NCI-H345 treated with DMSO at 0.1 percent for 48 hours (cell line): ENCODE measurements at regions not wholly inside any gene's neighbourhood (a gene's known extent, or its start where the extent isn't known, plus 50 kb on each side); places are given as distances from the start of the nearest gene placed in this dataset.
"Not testable (repeated sequence)": the region's sequence is repeated elsewhere in the genome, so short reads cannot be mapped to it uniquely, and the experiment has no call there.

Experiments used
- DNase-seq: peaks from one replicate; lab custom pipeline; 2025; ENCODE audit not compliant: unreplicated experiment; lab: John Stamatoyannopoulos, UW

DNA sequence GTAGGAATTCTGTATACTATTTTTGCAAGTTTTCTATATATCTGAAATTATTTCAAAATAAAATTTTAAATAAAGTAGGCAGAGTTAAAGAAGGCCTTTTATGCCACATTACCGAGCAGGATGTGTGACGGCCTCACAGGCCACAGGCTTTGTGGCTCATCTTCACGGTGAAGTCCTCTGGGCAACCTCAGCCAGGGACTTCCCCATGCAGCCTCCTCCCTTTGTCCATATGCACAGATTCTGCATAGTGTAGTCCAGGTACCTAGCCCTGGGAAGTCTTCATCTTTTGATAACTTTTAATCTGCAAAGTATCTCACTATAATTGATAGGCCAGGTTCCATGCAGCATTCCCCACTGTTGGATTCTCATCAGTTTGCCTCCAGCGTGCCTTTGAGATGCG lies 62.8 kb downstream of the ARHGAP11B start:
- DNase-seq: not testable (repeated sequence)

DNA sequence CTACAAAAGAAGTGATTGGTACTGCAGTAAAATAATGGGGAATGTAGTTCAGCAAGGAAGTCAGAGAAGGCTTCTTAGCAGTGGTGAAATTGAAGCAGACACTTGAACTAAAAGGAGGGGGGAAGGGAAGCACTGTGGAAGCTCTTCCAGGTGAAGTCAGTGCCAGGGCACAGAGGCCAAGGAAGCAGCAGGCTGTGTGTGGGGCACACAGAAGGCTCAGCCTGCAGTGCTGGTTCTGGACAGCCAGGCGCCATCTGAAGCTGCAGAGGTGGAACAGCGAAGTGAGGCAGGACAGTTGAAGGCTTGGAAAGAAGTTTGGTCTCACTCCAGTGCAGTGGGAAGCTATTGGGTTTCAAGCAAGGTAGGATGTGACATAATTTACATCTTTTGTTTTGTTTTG lies 64.2 kb downstream of the ARHGAP11B start:
- DNase-seq: not testable (repeated sequence)

DNA sequence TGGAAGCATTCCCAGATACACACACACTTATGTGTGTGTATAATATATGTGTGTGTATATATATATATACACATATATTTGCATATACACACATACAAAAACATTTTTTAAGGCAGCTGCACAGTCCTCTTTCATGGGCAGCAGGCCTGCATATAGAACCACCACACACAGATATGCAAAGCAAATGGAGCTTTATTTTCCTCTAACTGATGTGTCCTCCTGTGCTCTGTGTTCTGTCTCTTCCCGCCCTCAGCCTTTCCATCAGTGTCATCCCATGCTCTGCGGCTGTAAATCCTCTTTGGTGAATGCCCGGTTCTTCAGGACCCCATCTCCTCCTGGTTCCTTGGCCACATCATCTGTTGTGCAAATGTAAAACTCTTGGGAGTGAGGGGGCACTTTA lies 69.9 kb downstream of the ARHGAP11B start:
- not testable (repeated sequence) for DNase-seq

DNA sequence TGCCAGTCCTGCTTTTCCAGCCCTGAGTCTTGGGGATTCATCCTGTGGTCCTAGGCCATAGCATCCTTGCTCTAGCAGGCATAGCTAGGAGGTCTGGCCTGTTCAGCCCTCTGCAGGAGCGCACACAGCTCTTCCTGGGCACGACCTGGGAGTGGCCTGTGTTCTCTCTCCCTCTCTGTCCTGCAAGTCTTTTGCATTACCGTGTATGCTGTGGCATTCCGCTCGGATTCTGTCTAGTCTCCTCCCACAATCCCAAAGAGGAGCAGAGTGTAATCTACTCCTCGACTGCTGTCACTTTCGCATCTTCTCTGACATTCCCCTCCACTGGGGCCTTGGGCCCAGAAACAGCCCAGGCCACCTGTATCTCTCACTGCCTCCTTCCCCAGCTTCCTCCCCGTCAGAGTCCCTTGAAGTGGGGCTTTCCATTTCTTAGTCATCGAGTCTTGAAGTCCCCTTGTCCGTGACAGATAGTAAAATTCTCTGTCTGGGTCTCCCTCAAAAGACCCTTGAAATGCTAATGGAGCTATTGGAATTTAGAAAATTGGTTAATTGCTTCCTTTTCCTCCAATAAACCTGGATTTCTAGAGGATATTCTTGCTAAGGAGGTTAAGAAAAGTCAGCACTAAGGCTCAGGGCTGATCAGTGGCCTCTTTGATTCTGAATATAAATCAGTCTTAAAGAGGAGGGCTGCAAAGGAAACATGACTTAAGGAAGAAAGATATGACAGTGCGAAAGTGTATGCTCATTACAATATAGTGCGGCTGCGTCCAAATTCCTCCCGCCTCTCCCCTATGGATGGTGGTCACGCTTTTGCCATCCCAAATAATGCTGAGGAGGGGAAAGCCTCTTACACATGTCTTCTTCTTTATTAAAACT lies 70.7 kb downstream of the ARHGAP11B start:
- not testable (repeated sequence) for DNase-seq

DNA sequence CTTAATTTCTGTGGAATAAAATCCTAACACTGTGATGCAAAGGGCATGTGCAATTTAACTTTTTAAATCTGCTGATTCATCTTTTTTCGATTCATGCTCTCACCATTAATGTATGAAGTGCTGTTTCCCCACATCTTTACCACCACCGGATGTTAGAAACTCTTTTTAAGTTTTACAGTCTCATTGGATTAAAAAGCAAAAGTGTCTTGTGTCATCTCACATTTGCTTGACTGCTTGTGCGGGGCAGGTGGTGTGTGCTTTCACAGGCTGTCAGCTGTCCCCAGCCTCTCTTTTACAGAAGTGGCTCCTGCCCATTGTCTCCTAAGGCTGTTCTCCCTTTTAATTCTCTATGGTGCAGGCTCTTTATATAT lies 71.4 kb downstream of the ARHGAP11B start:
- DNase-seq: not testable (repeated sequence)

DNA sequence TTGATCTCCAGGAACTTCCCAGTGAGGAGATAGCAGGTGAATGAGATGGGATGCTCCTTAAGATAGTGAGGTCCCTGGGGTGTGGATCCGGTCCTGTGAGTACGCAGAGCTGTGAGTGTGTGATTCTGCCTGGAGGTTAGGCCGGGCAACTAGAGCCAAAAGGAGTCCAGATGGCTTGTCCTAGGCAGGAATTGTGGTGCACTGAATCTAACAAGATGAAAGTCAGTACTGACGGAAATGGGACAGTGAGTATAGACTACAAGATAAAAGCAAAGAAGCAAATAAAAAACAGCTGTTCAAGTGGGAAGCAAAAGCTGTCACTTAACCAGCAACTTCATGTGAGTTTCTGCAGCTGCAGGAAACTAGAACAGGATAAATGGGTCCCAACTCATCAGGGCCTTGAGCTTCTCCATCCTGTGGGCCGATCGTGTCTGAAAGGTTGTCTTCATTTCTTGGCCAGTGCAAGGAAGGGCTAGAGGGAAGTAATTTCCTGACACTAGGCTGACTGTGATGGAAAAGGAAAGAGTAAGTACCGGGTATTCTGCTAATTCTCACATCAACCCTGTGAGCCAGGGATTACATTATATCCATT lies 74.2 kb downstream of the ARHGAP11B start:
- DNase-seq: not testable (repeated sequence)

DNA sequence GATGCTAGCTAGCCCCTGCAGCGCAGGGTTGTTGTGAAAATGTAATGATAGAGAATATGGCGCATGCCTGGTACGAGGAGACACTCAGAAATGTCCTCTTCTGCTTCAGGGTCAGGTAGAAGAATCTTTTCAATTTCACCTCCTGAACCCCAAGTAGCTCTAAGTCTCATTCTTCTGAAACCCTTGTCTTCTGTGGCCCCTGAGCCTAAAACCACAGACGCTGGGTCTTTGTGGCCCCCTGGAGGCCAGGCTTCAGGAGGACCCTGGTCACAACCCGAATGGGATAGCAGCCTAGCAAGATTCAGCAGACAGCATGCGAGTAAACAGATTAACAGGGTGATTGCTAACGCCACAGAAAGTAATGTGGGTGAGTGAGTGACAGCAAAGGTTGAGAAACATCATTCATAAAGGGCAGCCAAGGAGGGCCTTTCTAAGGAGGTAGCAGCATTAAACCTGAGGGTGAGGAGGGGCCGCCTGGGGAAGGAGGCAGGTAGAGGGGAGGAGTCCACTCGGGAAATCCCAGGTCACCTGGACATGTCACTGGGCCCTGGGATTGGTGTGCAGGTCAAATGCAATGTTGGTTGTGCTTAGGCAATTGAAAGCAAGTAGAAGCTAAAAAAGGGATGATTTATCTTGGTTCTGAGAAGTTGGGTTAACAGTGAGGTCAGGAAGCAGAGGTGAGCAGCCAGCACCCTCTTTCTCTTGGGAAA lies 82.2 kb downstream of the ARHGAP11B start:
- not testable (repeated sequence) for DNase-seq

DNA sequence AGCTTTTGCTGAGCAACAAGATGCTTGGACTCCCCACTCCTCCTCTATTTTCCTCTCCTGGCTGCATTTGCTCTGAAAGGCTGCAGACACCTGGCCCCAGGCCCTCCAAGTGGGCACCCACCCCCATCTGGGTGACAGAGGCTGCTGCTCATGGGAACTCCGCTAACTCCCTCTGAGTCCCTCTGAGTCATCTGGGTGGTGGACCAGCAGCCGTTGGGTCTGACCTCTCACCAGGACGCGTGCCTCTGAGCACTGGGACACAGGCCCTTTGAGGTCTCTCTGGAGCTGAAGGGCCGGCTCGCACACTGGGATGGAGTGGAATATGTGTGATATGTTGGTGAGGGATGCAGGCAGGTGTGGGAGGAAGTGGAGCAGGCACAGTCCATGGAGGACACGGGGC lies 82.9 kb downstream of the ARHGAP11B start:
- DNase-seq: not testable (repeated sequence)

DNA sequence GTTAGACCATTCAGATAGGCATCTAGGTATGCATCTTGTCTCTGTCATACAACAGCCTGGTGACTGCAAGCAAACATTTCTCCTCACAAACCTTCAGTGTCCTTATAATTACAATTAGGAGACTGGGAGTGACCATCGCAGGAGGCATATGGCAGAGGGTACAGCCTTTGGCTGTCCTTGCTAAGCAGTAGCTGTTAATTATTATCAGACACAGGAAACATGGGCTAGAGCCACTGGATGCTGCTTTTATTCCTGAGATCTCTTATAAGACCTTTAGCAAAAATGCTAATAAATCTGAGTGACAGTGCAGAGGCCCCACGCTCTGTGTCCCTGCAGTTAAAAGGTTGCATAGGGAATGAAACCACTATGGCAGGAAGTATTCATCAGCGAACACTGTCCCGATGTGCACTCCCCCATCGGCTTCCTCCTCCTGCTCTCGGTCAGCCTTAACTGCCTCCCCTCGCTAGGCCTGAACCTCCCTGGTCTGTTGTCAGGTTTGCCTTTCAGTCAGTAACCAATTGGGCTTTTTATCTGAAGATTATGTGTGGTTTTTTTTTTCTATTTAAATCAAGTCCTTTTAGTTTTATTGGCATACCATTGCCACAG lies 92.2 kb downstream of the ARHGAP11B start:
- not testable (repeated sequence) for DNase-seq

DNA sequence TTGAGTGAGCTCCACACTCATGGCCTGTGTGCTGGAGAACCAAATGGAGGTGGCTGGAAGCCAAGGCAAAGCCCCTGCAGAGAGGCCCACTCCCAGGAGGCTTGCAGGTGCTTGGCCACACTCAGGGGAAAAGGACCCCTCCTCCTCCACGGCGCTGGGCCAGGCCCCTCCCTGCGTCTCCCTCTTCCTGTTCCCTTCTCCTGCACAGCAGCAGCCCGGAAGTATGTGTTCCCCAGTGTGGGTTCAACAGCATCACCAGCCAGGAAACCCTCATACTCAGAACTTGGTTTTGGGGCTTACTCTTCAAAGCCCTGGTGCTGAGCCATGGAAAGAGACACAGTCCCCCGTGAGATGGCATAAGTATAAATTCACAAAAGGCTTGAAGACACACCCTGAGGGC lies 93.4 kb downstream of the ARHGAP11B start:
- DNase-seq: not testable (repeated sequence)

DNA sequence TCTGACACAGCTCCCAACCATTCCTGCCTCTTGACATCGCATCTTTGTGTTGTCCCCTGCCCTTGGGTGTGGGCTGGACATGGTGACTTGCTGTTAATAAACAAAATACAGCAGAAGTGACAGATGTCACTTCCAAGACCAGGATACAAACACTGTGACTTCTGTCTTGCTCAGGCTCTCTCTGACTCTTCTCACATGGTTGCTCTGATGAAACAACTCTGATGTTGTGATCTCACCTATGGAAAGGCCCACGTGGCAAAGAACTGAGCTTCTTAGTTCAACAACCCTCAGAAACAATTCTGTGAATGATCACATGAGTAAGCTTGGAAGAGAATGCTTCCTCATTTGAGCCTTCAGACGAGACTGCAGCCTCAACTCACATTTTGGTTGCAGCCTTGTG lies 94.9 kb downstream of the ARHGAP11B start:
- not testable (repeated sequence) for DNase-seq

DNA sequence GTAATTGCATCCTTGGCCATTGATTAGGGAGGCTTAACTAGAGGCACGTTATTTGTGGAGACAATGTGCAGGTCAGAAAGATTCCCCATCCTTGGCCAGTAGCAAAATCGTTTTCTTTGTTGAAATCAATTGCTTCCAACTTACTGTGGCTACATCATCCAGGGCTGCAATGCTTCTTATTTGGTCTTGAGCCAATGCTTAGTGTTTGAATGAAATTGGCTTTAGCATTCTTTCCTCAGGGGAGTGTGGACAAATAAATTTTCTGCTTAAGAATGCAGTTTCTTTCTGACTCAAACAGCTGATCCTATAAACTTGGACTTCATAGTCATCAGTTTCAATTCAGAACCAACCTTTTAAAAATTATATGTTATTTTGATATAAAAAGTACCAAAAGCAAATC lies 95.6 kb downstream of the ARHGAP11B start:
- DNase-seq: not testable (repeated sequence)

DNA sequence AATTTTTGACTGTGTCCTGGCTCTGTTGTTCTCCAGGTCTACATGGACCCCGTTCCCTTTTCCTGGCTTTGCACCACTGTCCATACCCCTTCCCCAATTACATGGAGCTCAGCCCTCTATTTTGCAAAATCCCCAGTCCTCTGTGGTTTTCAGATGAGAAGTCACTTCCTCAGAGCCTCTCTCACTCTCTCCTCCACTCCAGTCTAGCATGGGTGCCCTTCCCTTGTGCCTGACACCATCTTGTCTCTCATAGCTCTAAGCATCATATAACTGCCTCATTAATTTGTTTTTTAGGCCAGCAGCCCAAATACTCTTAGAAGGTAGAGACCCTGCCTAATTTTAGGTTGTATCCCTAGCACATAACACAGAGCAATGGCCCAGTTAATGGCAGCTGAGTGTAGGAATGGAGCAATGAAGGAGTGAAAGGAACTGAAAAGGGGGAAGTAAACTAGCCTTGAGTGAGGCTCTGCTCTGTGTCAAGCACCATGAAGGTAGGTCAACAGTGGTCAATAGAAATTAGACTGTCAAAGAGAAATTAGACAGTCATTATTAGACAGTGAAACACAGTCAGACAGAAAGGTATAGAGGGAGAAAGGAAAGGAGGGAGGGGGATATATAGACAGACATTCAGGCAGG lies 97.7 kb downstream of the ARHGAP11B start:
- not testable (repeated sequence) for DNase-seq

DNA sequence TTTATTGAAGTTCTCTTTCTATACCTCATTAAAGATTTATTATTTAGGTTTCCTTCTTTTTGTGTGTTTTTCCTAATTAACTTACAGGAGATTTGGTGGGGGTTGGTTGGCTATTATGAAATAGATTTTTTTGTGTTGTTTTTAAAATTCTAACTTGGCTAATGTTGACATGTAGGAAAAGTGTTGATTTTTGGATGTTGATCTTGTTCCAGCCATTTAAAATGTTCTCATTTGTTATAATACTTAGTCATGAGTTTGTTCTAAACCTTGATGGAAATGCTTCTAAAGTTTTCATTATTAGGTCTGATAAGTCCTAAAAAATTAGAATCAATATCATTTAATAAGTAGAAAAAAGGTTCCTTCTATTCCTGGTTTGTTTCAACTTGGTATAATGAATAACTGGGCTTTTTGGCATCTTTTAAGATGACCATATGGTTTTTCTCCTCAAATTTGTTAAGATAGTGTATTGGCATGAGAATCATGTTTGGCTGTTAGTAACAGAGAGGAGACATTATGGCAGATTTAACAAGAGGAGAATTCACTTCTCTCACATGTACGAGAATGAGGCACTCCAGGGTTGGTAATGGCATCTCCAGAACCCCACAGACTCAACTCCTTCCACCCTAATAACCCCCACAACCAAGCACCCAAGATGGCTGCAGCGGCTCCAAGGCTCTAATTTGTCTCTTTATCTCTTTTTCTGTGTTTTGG lies 104.1 kb downstream of the ARHGAP11B start:
- DNase-seq: not testable (repeated sequence)

DNA sequence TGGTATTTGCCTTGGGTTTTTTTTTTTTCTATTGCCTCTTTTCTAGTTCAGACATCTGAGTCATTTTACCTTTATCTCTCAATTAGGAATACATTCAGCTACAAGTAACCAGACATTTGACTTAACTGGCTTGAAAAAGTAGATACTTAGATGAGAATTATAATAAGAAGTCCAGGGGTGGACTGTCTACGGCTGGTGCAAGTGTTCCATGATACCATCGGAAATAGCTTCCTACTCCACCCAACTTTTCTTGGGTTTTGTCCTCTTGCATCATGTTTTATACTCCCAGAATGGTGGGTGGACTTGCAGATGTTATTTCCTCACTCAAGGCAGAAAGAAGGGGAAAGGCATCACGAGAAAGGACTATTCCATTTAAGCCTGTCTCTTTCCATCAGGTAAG lies 104.7 kb downstream of the ARHGAP11B start:
- DNase-seq: not testable (repeated sequence)

DNA sequence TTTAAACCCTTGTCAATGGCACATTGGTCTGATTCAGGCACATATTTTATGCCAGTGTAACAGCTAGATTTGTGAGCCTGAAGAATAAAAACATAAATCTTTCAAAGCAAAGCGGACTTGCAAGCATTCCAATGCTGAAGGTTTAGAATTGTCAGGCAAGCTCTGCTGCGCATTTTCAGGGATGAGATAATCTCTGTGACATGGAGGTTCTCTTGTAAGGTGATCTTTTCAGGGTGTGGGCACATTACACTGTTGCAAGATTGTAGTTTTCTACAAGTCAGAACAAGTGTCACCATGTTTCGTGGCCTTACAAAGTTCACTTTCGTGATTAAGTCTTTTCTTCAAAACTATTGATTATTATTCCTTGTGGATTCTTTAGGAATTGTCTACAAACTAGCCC lies 106.2 kb downstream of the ARHGAP11B start:
- DNase-seq: not testable (repeated sequence)

DNA sequence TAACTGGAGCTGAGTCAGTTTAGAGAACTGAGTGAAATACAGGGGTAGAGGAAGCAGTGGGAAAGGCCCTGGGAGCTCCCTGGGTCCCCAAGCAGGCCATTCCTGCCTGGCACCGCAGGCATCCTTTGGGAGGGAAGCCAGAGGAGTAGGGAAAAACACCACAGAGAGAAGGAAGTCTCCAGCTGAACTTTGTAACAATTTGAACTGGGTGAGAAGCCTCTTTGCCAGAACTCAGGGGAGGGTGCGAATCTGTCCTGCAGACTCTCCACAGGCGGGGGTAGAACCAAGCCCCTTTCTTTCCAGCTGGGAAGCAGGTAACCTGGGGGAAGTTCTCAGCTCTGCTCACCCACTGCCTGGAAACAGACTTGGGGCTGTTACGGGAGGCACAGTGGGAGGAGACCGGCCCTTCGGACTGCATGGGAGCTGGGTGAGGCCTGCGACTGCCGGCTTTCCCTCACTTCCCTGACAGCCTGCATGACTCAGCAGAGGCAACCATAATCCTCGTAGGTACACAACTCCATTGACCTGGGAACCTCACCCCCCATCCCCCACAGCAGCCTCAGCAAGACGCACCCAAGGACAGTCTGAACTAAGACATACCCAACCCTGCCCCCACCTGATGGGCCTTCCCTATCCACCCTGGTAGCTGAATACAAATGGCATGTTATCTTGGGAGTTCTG lies 110.1 kb downstream of the ARHGAP11B start:
- not testable (repeated sequence) for DNase-seq

DNA sequence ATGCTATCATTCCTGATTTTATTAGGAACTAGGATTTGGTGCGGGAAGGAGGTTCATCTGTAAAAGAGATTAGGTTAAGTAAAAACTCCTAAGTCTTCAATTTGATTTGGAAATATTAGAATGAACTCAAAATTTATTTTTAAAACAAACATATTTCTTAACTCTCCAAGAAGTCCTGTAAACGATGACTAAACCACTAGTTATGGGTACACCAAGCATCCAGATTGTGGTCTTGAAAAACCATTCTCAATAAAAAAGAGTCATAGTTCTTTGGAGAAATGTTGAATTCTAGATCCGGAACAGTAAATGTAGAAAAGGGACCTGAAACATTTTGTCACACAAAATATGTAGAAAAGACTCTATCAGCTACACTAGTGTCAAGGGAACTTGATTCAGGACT lies 116.9 kb downstream of the ARHGAP11B start:
- DNase-seq: not testable (repeated sequence)

DNA sequence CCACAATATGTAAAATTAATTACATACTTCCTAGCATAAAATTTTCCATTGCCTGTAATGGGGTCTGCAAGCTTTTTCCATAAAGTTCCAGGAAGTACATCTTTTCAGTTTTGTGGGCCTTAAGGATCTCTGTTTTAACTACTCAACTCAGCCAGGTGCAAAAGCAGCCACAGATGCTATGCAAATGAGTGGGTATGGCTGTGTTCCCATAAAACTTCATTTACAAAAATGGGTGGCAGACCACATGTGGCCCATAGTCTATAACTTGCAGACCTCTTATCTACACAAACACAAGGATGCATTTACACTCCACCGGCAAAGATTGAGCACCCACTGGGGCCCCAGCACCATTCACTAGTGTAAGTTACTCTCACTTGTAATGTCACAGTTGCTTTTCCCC lies 123.1 kb downstream of the ARHGAP11B start:
- DNase-seq: not testable (repeated sequence)
